HCT116 (cell line): ENCODE measurements at regions not wholly inside any gene's neighbourhood (a gene's known extent, or its start where the extent isn't known, plus 50 kb on each side); places are given as distances from the start of the nearest gene placed in this dataset.

ENCODE experiments used
- CTCF ChIP-seq, 3 experiments: fragments of 200-600 bp in 1 of 3; sonication (generic) in 1 of 3; IDR thresholded peaks in 2 of 3; conservative IDR thresholded peaks in 1 of 3; 2 replicates each; pipeline ENCODE4 v1.5.1; 2012 to 2017; ENCODE audit warnings: low read depth in 2 of 3, low read length in 2 of 3, antibody characterized with exemption in 1 of 3, borderline replicate concordance in 1 of 3, control low read depth in 1 of 3, mild to moderate bottlenecking in 1 of 3, mixed read lengths in 1 of 3, mixed run types in 1 of 3, moderate library complexity in 1 of 3; ENCODE audit not compliant: insufficient read depth in 1 of 3
- EZH2 ChIP-seq: fragments of 200-600 bp; sonication (generic); IDR thresholded peaks from 2 replicates; pipeline ENCODE4 v1.6.1; 2017; ENCODE audit warnings: antibody characterized with exemption, mixed run types
- JUND ChIP-seq: IDR thresholded peaks from 2 replicates; pipeline ENCODE4 v1.6.1; 2012
- MAX ChIP-seq: IDR thresholded peaks from 2 replicates; pipeline ENCODE4 v1.6.1; 2012
- POLR2A ChIP-seq: IDR thresholded peaks from 2 replicates; pipeline ENCODE4 v1.7.0; 2011; ENCODE audit warnings: borderline replicate concordance; ENCODE audit not compliant: insufficient read depth, insufficient read length; ENCODE audit errors: extremely low read depth
- POLR2AphosphoS5 ChIP-seq: IDR thresholded peaks from 2 replicates; pipeline ENCODE4 v1.6.1; 2011; ENCODE audit warnings: mild to moderate bottlenecking, low read depth, low read length, moderate library complexity
- REST ChIP-seq: IDR thresholded peaks from 2 replicates; pipeline ENCODE4 v1.6.1; 2012; ENCODE audit warnings: low read depth
- SIN3A ChIP-seq: IDR thresholded peaks from 2 replicates; pipeline ENCODE4 v1.6.1; 2012; ENCODE audit warnings: low read depth
- SP1 ChIP-seq: IDR thresholded peaks from 2 replicates; pipeline ENCODE4 v1.6.1; 2012; ENCODE audit warnings: low read depth
- YY1 ChIP-seq: IDR thresholded peaks from 2 replicates; pipeline ENCODE4 v1.6.1; 2011; ENCODE audit warnings: low read length, low read depth, moderate library complexity, mild to moderate bottlenecking; ENCODE audit not compliant: insufficient replicate concordance; ENCODE audit errors: extremely low read depth
- ZNF274 ChIP-seq: fragments of 200-500 bp; sonication (Bioruptor generic); IDR thresholded peaks from 2 replicates; pipeline ENCODE4 v1.6.1; 2014; ENCODE audit warnings: mild to moderate bottlenecking, low read depth, low read length, inconsistent platforms

DNA sequence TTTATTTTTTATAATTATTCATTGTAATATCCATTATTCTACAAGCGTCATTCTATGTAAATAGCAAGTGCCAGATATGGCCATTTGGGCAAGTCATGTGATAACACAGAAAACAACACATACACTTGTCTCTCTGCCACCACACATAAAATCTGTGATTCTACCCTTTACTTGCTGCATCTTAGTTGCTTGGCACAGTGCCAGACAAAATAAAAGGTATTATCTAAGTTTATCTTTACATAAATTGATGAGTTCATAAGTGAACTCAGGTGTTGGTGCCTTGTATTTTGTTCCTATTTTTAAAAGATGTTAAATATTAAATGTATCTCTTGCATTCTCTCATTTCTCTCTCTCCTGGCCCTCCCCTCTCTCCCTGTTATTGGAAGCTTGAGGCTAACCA, 1458.7 kb downstream of the CDH11 start:
- TF ChIP-seq CTCF (IDR thresholded peaks at IDR 0.05 in 2 of 3, conservative IDR thresholded peaks at IDR 0.05 in 1 of 3; ENCODE audit: borderline replicate concordance in 1 of 3, insufficient read depth in 1 of 3, low read depth in 2 of 3, low read length in 2 of 3) (no peak), POLR2A (no peak), EZH2 (no peak), SP1 (no peak), ZNF274 (no peak), JUND (no peak), MAX (no peak), YY1 (no peak), SIN3A (no peak), POLR2AphosphoS5 (no peak), REST (no peak)
